HAP-1 (cell line): ENCODE measurements at regions not wholly inside any gene's neighbourhood (a gene's known extent, or its start where the extent isn't known, plus 50 kb on each side); places are given as distances from the start of the nearest gene placed in this dataset.

Source experiments
- DNase-seq, 2 experiments: peaks; one replicate each; pipeline ENCODE4 v3.0.0-alpha.2; 2016 to 2020; ENCODE audit warnings: low spot score in 2 of 2
- H3K27me3 ChIP-seq: fragments of 250-450 bp; sonication (Bioruptor Pico); 2 replicates; pipeline ENCODE4 v1.5.1; 2020; ENCODE audit warnings: low read depth, mild to moderate bottlenecking, moderate library complexity
- H3K36me3 ChIP-seq: fragments of 250-450 bp; sonication (Bioruptor Pico); replicated peaks from 2 replicates; pipeline ENCODE4 v1.5.1; 2020; ENCODE audit warnings: mild to moderate bottlenecking
- H3K4me1 ChIP-seq: fragments of 250-450 bp; sonication (Bioruptor Pico); 2 replicates; pipeline ENCODE4 v1.5.1; 2020; ENCODE audit warnings: mild to moderate bottlenecking
- H3K4me3 ChIP-seq: fragments of 250-450 bp; sonication (Bioruptor Pico); 2 replicates; pipeline ENCODE4 v1.5.1; 2020; ENCODE audit warnings: mild to moderate bottlenecking, moderate library complexity
- H3K9me3 ChIP-seq: fragments of 250-450 bp; sonication (Bioruptor Pico); 2 replicates; pipeline ENCODE4 v1.5.1; 2020; ENCODE audit warnings: mild to moderate bottlenecking, moderate library complexity
- in situ Hi-C: fragments of 300-500 bp; cut with MboI; formaldehyde crosslinking; loops from 3 replicates; pipeline ENCODE4 v1.14.3; 2020; ENCODE audit warnings: low sequenced_read_pairs, inconsistent platforms, mixed read lengths

GRCh38 chr10:60623627-60624026 lies 154.7 kb upstream of the CDK1 start:
- no peaks in the 10 kb centered on the region for H3K9me3 ChIP-seq
- in situ Hi-C loops = no loop called here
- H3K4me1 ChIP-seq = no peaks in the 10 kb centered on the region
- no peaks in the 10 kb centered on the region for H3K36me3 ChIP-seq
- H3K27me3 ChIP-seq = no peaks in the 10 kb centered on the region; the same call in 1 of the 2 replicates
- no peak for DNase-seq
- no peak overlapping the region for H3K4me3 ChIP-seq

- DNase-seq = no peak
- no peaks in the 10 kb centered on the region for H3K36me3 ChIP-seq
- H3K4me3 ChIP-seq = no peak overlapping the region
- no peaks in the 10 kb centered on the region for H3K4me1 ChIP-seq
- H3K9me3 ChIP-seq = no peaks in the 10 kb centered on the region
- in situ Hi-C loops = no loop called here
- no peaks in the 10 kb centered on the region; the same call in 1 of the 2 replicates for H3K27me3 ChIP-seq
These were observed 157.3 kb upstream of the CDK1 start for GRCh38 chr10:60621018-60621417.

GRCh38 chr10:60618861-60619260 lies 159.4 kb upstream of the CDK1 start:
- DNase-seq = no peak
- no peaks in the 10 kb centered on the region for H3K36me3 ChIP-seq
- H3K4me3 ChIP-seq = no peak overlapping the region
- no peaks in the 10 kb centered on the region for H3K9me3 ChIP-seq
- H3K4me1 ChIP-seq = no peaks in the 10 kb centered on the region
- H3K27me3 ChIP-seq = no peaks in the 10 kb centered on the region; the same call in 1 of the 2 replicates
- in situ Hi-C loops = no loop called here

- Histone ChIP-seq H3K36me3 (no peaks in the 10 kb centered on the region), H3K9me3 (no peaks in the 10 kb centered on the region), H3K4me1 (no peaks in the 10 kb centered on the region), H3K27me3 (no peaks in the 10 kb centered on the region; the same call in 1 of the 2 replicates), H3K4me3 (no peak overlapping the region)
- DNase-seq = no peak
- in situ Hi-C loops = no loop called here
These were observed 162.7 kb upstream of the CDK1 start for GRCh38 chr10:60615541-60615940.

GRCh38 chr10:60614363-60614762 lies 163.9 kb upstream of the CDK1 start:
- H3K9me3 ChIP-seq = no peaks in the 10 kb centered on the region
- H3K36me3 ChIP-seq = no peaks in the 10 kb centered on the region
- in situ Hi-C loops = no loop called here
- no peaks in the 10 kb centered on the region; the same call in 1 of the 2 replicates for H3K27me3 ChIP-seq
- no peak overlapping the region for H3K4me3 ChIP-seq
- DNase-seq = no peak
- H3K4me1 ChIP-seq = no peaks in the 10 kb centered on the region

- in situ Hi-C loops = no loop called here
- Histone ChIP-seq H3K4me3 (no peak overlapping the region), H3K27me3 (no peaks in the 10 kb centered on the region; the same call in 1 of the 2 replicates), H3K36me3 (no peaks in the 10 kb centered on the region), H3K4me1 (no peaks in the 10 kb centered on the region), H3K9me3 (no peaks in the 10 kb centered on the region)
- DNase-seq = no peak
These were observed 164.8 kb upstream of the CDK1 start for GRCh38 chr10:60613434-60613833.

- DNase-seq = no peak
- Histone ChIP-seq H3K36me3 (no peaks in the 10 kb centered on the region), H3K4me1 (no peaks in the 10 kb centered on the region), H3K27me3 (no peaks in the 10 kb centered on the region), H3K9me3 (no peaks in the 10 kb centered on the region), H3K4me3 (no peak overlapping the region)
- in situ Hi-C loops = no loop called here
These were observed 167.0 kb upstream of the CDK1 start for GRCh38 chr10:60611291-60611747.

GRCh38 chr10:60607372-60607771 lies 170.9 kb upstream of the CDK1 start:
- no peak for DNase-seq
- in situ Hi-C loops = no loop called here
- H3K9me3 ChIP-seq = no peaks in the 10 kb centered on the region

GRCh38 chr10:60606343-60607080 lies 171.8 kb upstream of the CDK1 start:
- DNase-seq = no peak
- Histone ChIP-seq H3K4me1 (peaks cover 6% of the 10 kb centered on the region), H3K9me3 (no peaks in the 10 kb centered on the region), H3K36me3 (no peaks in the 10 kb centered on the region), H3K27me3 (no peaks in the 10 kb centered on the region), H3K4me3 (no peak overlapping the region)
- in situ Hi-C loops = no loop called here

More at GRCh38 chr10:60607372-60607771, 170.9 kb upstream of the CDK1 start:
- Histone ChIP-seq H3K4me1 (peaks cover 6% of the 10 kb centered on the region), H3K4me3 (no peak overlapping the region), H3K27me3 (no peaks in the 10 kb centered on the region), H3K36me3 (no peaks in the 10 kb centered on the region)

GRCh38 chr10:60605476-60605875 lies 172.8 kb upstream of the CDK1 start:
- H3K36me3 ChIP-seq = no peaks in the 10 kb centered on the region
- peaks cover 6% of the 10 kb centered on the region for H3K4me1 ChIP-seq
- DNase-seq = no peak
- no peaks in the 10 kb centered on the region for H3K27me3 ChIP-seq
- no peaks in the 10 kb centered on the region for H3K9me3 ChIP-seq
- in situ Hi-C loops = no loop called here
- no peak overlapping the region for H3K4me3 ChIP-seq

GRCh38 chr10:60604342-60604741 lies 173.9 kb upstream of the CDK1 start:
- peaks cover 6% of the 10 kb centered on the region for H3K4me1 ChIP-seq
- H3K9me3 ChIP-seq = no peaks in the 10 kb centered on the region
- no peak overlapping the region for H3K4me3 ChIP-seq
- DNase-seq = peak in 1 of 2 experiments; percentile 16
- in situ Hi-C loops = no loop called here
- no peaks in the 10 kb centered on the region for H3K27me3 ChIP-seq
- no peaks in the 10 kb centered on the region for H3K36me3 ChIP-seq

GRCh38 chr10:60597513-60597912 lies 180.8 kb upstream of the CDK1 start:
- Histone ChIP-seq H3K36me3 (no peaks in the 10 kb centered on the region), H3K4me3 (no peak overlapping the region), H3K9me3 (no peaks in the 10 kb centered on the region), H3K4me1 (no peaks in the 10 kb centered on the region; the same call in 1 of the 2 replicates), H3K27me3 (no peaks in the 10 kb centered on the region)
- in situ Hi-C loops = no loop called here
- DNase-seq = no peak

- H3K27me3 ChIP-seq = no peaks in the 10 kb centered on the region
- no peak for DNase-seq
- in situ Hi-C loops = no loop called here
- H3K36me3 ChIP-seq = no peaks in the 10 kb centered on the region
- H3K4me1 ChIP-seq = no peaks in the 10 kb centered on the region; the same call in 1 of the 2 replicates
- H3K9me3 ChIP-seq = no peaks in the 10 kb centered on the region
- H3K4me3 ChIP-seq = no peak overlapping the region
These were observed 182.4 kb upstream of the CDK1 start for GRCh38 chr10:60595852-60596251.

GRCh38 chr10:60594476-60595051 lies 183.7 kb upstream of the CDK1 start:
- Histone ChIP-seq H3K4me3 (no peak overlapping the region), H3K27me3 (no peaks in the 10 kb centered on the region), H3K36me3 (no peaks in the 10 kb centered on the region), H3K9me3 (no peaks in the 10 kb centered on the region), H3K4me1 (no peaks in the 10 kb centered on the region; the same call in 1 of the 2 replicates)
- DNase-seq = no peak
- in situ Hi-C loops = no loop called here
